ENCODE measurements at regions not wholly inside any gene's neighbourhood (a gene's known extent, or its start where the extent isn't known, plus 50 kb on each side); places are given as distances from the start of the nearest gene placed in this dataset.

- TF ChIP-seq MAX (IDR thresholded peaks at IDR 0.05; ENCODE audit: low read depth, low read length) (no peak), POLR2A (IDR thresholded peaks at IDR 0.05; ENCODE audit: extremely low read depth, insufficient read length) (no peak), CTCF (IDR thresholded peaks at IDR 0.05; ENCODE audit: low read depth, low read length) (no peak)
Observed at GRCh38 chr6:4496284-4496683, 279.9 kb upstream of the CDYL start.
